ENCODE measurements at regions not wholly inside any gene's neighbourhood (a gene's known extent, or its start where the extent isn't known, plus 50 kb on each side); places are given as distances from the start of the nearest gene placed in this dataset.
"Not testable (repeated sequence)": the region's sequence is repeated elsewhere in the genome, so short reads cannot be mapped to it uniquely, and the experiment has no call there.

- no peaks in the 10 kb centered on the region for H3K36me3 Mint-ChIP-seq (ENCODE audit: insufficient read depth)
- no peaks in the 10 kb centered on the region for H3K9me3 Mint-ChIP-seq (ENCODE audit: low read depth)
- H3K4me1 Mint-ChIP-seq (ENCODE audit: low read depth): peaks cover 2% of the 10 kb centered on the region
- H3K4me3 Mint-ChIP-seq (ENCODE audit: low read depth): no peak overlapping the region
- H3K27me3 Mint-ChIP-seq: no peaks in the 10 kb centered on the region
- no peak overlapping the region for H3K27ac Mint-ChIP-seq
- TF ChIP-seq CTCF (IDR thresholded peaks at IDR 0.05; ENCODE audit: unreplicated experiment): no peak
- no peak for DNase-seq (ENCODE audit: low spot score, unreplicated experiment)
Measured at GRCh38 chr1:213337025-213337678, 286.1 kb downstream of the RPS6KC1 start.

GRCh38 chr1:213340593-213340992 lies 289.6 kb downstream of the RPS6KC1 start:
- Mint-ChIP-seq H3K36me3 (ENCODE audit: insufficient read depth) (peaks cover 1% of the 10 kb centered on the region), H3K4me1 (ENCODE audit: low read depth) (peaks cover 2% of the 10 kb centered on the region), H3K27me3 (no peaks in the 10 kb centered on the region)

GRCh38 chr1:213345621-213346020 lies 294.6 kb downstream of the RPS6KC1 start:
- TF ChIP-seq CTCF (IDR thresholded peaks at IDR 0.05; ENCODE audit: unreplicated experiment): no peak
- Mint-ChIP-seq H3K4me3 (ENCODE audit: low read depth) (no peak overlapping the region), H3K27ac (no peak overlapping the region), H3K36me3 (ENCODE audit: insufficient read depth) (peaks cover 1% of the 10 kb centered on the region), H3K9me3 (ENCODE audit: low read depth) (peaks cover 7% of the 10 kb centered on the region), H3K4me1 (ENCODE audit: low read depth) (no peaks in the 10 kb centered on the region), H3K27me3 (no peaks in the 10 kb centered on the region)
- no peak for DNase-seq (ENCODE audit: low spot score, unreplicated experiment)

More at GRCh38 chr1:213340593-213340992, 289.6 kb downstream of the RPS6KC1 start:
- TF ChIP-seq CTCF (IDR thresholded peaks at IDR 0.05; ENCODE audit: unreplicated experiment): no peak
- DNase-seq (ENCODE audit: low spot score, unreplicated experiment): no peak
- Mint-ChIP-seq H3K9me3 (ENCODE audit: low read depth) (peaks cover 7% of the 10 kb centered on the region), H3K27ac (no peak overlapping the region), H3K4me3 (ENCODE audit: low read depth) (no peak overlapping the region)

- no peaks in the 10 kb centered on the region for H3K36me3 Mint-ChIP-seq (ENCODE audit: insufficient read depth)
- H3K27ac Mint-ChIP-seq: no peak overlapping the region
- H3K9me3 Mint-ChIP-seq (ENCODE audit: low read depth): peaks cover 6% of the 10 kb centered on the region
- no peak overlapping the region for H3K4me3 Mint-ChIP-seq (ENCODE audit: low read depth)
- TF ChIP-seq CTCF (IDR thresholded peaks at IDR 0.05; ENCODE audit: unreplicated experiment): no peak
- no peaks in the 10 kb centered on the region for H3K4me1 Mint-ChIP-seq (ENCODE audit: low read depth)
- no peak for DNase-seq (ENCODE audit: low spot score, unreplicated experiment)
- H3K27me3 Mint-ChIP-seq: no peaks in the 10 kb centered on the region
Measured at GRCh38 chr1:213357403-213357802, 306.4 kb downstream of the RPS6KC1 start.

GRCh38 chr1:213358368-213358767 lies 307.3 kb downstream of the RPS6KC1 start:
- not testable (repeated sequence) for H3K27me3 Mint-ChIP-seq; DNase-seq (ENCODE audit: low spot score, unreplicated experiment); H3K4me1 Mint-ChIP-seq (ENCODE audit: low read depth); H3K9me3 Mint-ChIP-seq (ENCODE audit: low read depth); H3K36me3 Mint-ChIP-seq (ENCODE audit: insufficient read depth); H3K27ac Mint-ChIP-seq; H3K4me3 Mint-ChIP-seq (ENCODE audit: low read depth)

GRCh38 chr1:213362598-213362997 lies 311.6 kb downstream of the RPS6KC1 start:
- Mint-ChIP-seq H3K27me3 (no peaks in the 10 kb centered on the region), H3K36me3 (ENCODE audit: insufficient read depth) (no peaks in the 10 kb centered on the region), H3K4me1 (ENCODE audit: low read depth) (peaks cover 3% of the 10 kb centered on the region), H3K27ac (no peak overlapping the region), H3K4me3 (ENCODE audit: low read depth) (no peak overlapping the region), H3K9me3 (ENCODE audit: low read depth) (peaks cover 10% of the 10 kb centered on the region)
- no peak for DNase-seq (ENCODE audit: low spot score, unreplicated experiment)
- TF ChIP-seq CTCF (IDR thresholded peaks at IDR 0.05; ENCODE audit: unreplicated experiment): no peak

All from progenitor cell of endocrine pancreas (in vitro differentiated cells).